ENCODE measurements at regions not wholly inside any gene's neighbourhood (a gene's known extent, or its start where the extent isn't known, plus 50 kb on each side); places are given as distances from the start of the nearest gene placed in this dataset.

GRCh38 chr12:85424581-85425348 lies 144.7 kb downstream of the ALX1 start:
- TF ChIP-seq CTCF (IDR thresholded peaks at IDR 0.05; ENCODE audit: low read length) (peak; percentile 71), EZH2phosphoT487 (IDR thresholded peaks at IDR 0.05; ENCODE audit: low read length) (no peak)
